MCF 10A (cell line): ENCODE measurements at regions not wholly inside any gene's neighbourhood (a gene's known extent, or its start where the extent isn't known, plus 50 kb on each side); places are given as distances from the start of the nearest gene placed in this dataset.

ENCODE experiments used
- BruUV-seq: library from RNA; stranded (reverse); fragments of 400-500 nt; replicated peaks from 2 replicates; lab custom pipeline; 2021; lab: Mats Ljungman, UMichigan
- CTCF ChIA-PET: fragments of 300-600 bp; sonication (Branson Sonifier 250); formaldehyde crosslinking; extraction: SDS; loops from one replicate; lab custom pipeline; 2021; ENCODE audit warnings: antibody characterized with exemption, inconsistent platforms; lab: Yijun Ruan, JAX
- POLR2A ChIA-PET: fragments of 300-600, 350-650 bp; sonication (Branson Sonifier 250); formaldehyde crosslinking; extraction: SDS; loops from one replicate; lab custom pipeline; 2020; ENCODE audit warnings: antibody characterized with exemption, inconsistent platforms; lab: Yijun Ruan, JAX
- DNase-seq: peaks from one replicate; pipeline ENCODE4 v3.0.0-alpha.2; 2018; ENCODE audit not compliant: unreplicated experiment
- H3K27ac Mint-ChIP-seq: one replicate; pipeline ENCODE4 v1.8.0; 2022; ENCODE audit warnings: mild to moderate bottlenecking, low read depth, mixed read lengths; ENCODE audit not compliant: unreplicated experiment
- H3K27me3 Mint-ChIP-seq: one replicate; pipeline ENCODE4 v1.8.0; 2022; ENCODE audit warnings: mixed read lengths; ENCODE audit not compliant: insufficient read depth, unreplicated experiment
- H3K36me3 Mint-ChIP-seq: one replicate; pipeline ENCODE4 v1.8.0; 2022; ENCODE audit warnings: mild to moderate bottlenecking, moderate library complexity, mixed read lengths; ENCODE audit not compliant: insufficient read depth, unreplicated experiment
- H3K4me1 Mint-ChIP-seq: one replicate; pipeline ENCODE4 v1.8.0; 2022; ENCODE audit warnings: mixed read lengths; ENCODE audit not compliant: insufficient read depth, unreplicated experiment
- H3K4me3 Mint-ChIP-seq: one replicate; pipeline ENCODE4 v1.8.0; 2022; ENCODE audit warnings: mild to moderate bottlenecking, moderate library complexity, mixed read lengths; ENCODE audit not compliant: unreplicated experiment
- H3K9me3 Mint-ChIP-seq: one replicate; pipeline ENCODE4 v1.8.0; 2022; ENCODE audit warnings: mixed read lengths; ENCODE audit not compliant: unreplicated experiment
- intact Hi-C: fragments of 100-400 bp; cut with micrococcal nuclease; formaldehyde crosslinking; loops from 2 replicates; pipeline ENCODE4 v1.14.1; 2022
- TF ChIP-seq, protein P1 (sequence below): fragments of 200-600 bp; IDR thresholded peaks from one replicate; pipeline ENCODE4 v1.8.0; 2022; ENCODE audit warnings: antibody characterized with exemption, mild to moderate bottlenecking; ENCODE audit not compliant: unreplicated experiment

DNA sequence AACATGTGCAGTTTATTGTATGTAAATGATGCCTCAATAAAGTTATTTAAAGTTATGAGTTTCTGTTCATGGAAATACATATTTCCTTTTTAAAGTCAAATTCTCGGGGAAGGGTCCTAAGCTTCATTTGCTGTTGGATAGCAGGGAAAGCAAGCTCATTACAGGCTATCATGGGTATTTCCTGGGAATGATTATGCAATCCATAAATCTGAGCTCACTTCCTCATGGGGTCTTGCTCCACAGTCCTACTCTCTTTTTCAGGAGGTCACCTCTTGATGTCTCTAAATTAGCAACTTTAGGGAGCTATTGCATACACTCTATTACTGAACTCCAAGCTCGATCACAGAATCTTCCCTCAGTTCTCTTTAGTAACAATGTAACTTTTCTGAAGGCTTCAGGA, 69.9 kb upstream of the TP63 start:
- DNase-seq: no peak
- Mint-ChIP-seq H3K27ac (no peak overlapping the region), H3K4me3 (no peak overlapping the region), H3K27me3 (no peaks in the 10 kb centered on the region), H3K9me3 (peaks cover 8% of the 10 kb centered on the region), H3K4me1 (peaks cover 20% of the 10 kb centered on the region), H3K36me3 (no peaks in the 10 kb centered on the region)
- no TSS peak for BruUV-seq
- ChIA-PET POLR2A (interaction anchor here (0.6 to 3.3 kb wide), 7 partner anchors 21 to 1778 kb away, joined by 3 to 50 read pairs (median 17); no protein-coding TSS in a partner anchor), CTCF (interaction anchor here (0.5 to 1.6 kb wide), 6 partner anchors 48 to 379 kb away, joined by 3 to 4 read pairs (median 3); no protein-coding TSS in a partner anchor)
- TF ChIP-seq, protein P1, sequence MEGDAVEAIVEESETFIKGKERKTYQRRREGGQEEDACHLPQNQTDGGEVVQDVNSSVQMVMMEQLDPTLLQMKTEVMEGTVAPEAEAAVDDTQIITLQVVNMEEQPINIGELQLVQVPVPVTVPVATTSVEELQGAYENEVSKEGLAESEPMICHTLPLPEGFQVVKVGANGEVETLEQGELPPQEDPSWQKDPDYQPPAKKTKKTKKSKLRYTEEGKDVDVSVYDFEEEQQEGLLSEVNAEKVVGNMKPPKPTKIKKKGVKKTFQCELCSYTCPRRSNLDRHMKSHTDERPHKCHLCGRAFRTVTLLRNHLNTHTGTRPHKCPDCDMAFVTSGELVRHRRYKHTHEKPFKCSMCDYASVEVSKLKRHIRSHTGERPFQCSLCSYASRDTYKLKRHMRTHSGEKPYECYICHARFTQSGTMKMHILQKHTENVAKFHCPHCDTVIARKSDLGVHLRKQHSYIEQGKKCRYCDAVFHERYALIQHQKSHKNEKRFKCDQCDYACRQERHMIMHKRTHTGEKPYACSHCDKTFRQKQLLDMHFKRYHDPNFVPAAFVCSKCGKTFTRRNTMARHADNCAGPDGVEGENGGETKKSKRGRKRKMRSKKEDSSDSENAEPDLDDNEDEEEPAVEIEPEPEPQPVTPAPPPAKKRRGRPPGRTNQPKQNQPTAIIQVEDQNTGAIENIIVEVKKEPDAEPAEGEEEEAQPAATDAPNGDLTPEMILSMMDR: no peak
- intact Hi-C loops: loop anchor here (5.0 kb wide), 1 partner anchor 49 kb away; no protein-coding TSS in a partner anchor

DNA sequence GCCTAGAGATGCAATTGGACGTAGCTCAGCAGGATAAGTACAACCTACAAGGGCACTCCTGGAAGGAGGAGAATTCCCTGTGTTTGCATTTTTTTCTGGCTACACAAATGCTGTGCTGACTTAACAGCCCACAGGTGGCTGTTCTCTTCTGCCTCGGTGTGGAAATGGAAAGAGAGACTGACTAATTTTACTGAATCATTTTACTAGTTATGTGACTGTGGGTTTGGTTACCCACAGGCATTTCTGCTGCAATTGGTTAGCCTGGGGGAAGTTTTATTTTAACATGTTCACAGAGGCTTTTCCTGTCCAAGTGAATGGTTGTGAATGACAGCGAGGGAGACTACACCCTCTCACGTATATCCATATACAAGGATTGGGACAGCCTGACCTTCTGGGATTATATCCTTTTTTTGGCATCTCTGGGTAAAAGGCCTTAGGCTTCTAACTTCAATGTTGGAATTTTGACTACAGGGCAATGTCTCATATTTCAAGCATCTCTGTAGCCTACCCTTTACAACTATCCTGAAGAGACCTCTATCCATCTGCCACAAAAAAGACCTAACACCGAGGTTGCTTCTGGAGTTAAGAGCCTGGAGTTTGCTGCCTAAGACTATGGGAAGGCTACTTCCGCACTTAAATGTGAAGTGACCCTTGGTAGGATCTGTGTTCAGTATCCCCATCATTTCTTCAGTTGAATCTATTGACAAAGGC, 67.2 kb upstream of the TP63 start:
- intact Hi-C loops: loop anchor here (1.0 to 5.0 kb wide), 5 partner anchors 52 to 373 kb away; no protein-coding TSS in a partner anchor
- DNase-seq: peak; percentile 92
- POLR2A ChIA-PET: interaction anchor here (0.8 to 3.3 kb wide), 24 partner anchors 18 to 296 kb away, joined by 3 to 50 read pairs (median 6); no protein-coding TSS in a partner anchor
- TF ChIP-seq, protein P1: no peak
- BruUV-seq: no TSS peak
- H3K4me3 Mint-ChIP-seq: no peak overlapping the region
- H3K9me3 Mint-ChIP-seq: peaks cover 5% of the 10 kb centered on the region
- CTCF ChIA-PET: interaction anchor here (0.5 to 1.3 kb wide), 4 partner anchors 211 to 359 kb away, joined by 3 to 5 read pairs (median 3); no protein-coding TSS in a partner anchor
- H3K36me3 Mint-ChIP-seq: no peaks in the 10 kb centered on the region
- H3K27me3 Mint-ChIP-seq: no peaks in the 10 kb centered on the region
- H3K4me1 Mint-ChIP-seq: peaks cover 26% of the 10 kb centered on the region
- H3K27ac Mint-ChIP-seq: peak overlapping the region; percentile 69

DNA sequence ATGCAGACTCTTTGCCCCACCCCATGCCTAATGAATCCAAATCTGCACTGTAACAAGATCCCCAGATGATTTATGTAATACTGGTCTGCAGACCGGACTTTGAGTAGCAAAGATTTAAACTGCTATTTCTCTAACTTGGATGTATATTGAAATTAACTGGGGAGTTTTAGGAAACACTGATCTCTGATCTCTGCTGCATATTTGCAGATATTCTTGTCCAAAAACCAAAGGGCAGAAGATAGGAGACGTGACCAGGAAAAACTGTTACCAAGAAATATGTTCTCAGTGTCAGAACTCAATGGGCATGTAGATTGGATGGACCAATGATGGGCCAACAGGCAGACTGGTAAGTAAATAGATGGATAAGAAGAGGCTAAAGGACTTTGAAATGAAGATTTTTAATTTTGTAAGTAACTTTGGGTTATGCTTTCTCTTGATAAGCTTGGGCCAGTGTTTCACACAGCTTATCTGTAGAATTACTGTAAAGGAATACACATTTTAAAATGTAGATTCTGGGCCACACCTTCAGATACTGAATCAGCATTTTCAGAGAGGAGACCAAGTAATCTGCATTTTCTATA, 64.5 kb upstream of the TP63 start:
- H3K27me3 Mint-ChIP-seq: no peaks in the 10 kb centered on the region
- no peak for DNase-seq
- TF ChIP-seq, protein P1: no peak
- H3K36me3 Mint-ChIP-seq: no peaks in the 10 kb centered on the region
- peaks cover 5% of the 10 kb centered on the region for H3K9me3 Mint-ChIP-seq
- no TSS peak for BruUV-seq
- intact Hi-C loops: no loop called here
- H3K4me3 Mint-ChIP-seq: no peak overlapping the region
- ChIA-PET POLR2A (interaction anchor here (0.5 to 3.1 kb wide), 3 partner anchors 10 to 273 kb away, joined by 3 to 13 read pairs (median 3); no protein-coding TSS in a partner anchor), CTCF (interaction anchor here (1.0 to 1.4 kb wide), 2 partner anchors 294 to 298 kb away, joined by 3 to 8 read pairs; no protein-coding TSS in a partner anchor)
- no peak overlapping the region for H3K27ac Mint-ChIP-seq
- peaks cover 31% of the 10 kb centered on the region for H3K4me1 Mint-ChIP-seq

DNA sequence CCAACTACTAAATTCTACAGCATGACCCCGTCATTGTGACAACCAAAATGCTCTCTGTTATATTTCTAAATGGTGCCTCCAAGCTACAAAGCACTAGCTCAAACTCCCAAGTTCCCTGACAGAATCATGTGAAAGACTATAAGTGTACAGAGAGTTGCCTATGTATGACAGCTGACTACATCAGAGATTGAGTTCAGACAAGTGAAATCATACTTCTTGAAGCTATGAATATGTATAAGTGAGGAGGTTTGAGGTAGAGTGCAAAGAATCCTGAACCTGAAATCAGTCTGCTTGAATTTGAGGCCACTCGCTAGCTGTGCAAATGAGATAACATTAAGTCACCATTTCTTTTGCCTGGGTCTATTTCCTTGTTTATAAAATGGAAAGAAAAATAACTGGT, 63.9 kb upstream of the TP63 start:
- H3K27ac Mint-ChIP-seq: no peak overlapping the region
- TF ChIP-seq, protein P1: no peak
- no peak for DNase-seq
- intact Hi-C loops: no loop called here
- no TSS peak for BruUV-seq
- H3K4me3 Mint-ChIP-seq: no peak overlapping the region
- ChIA-PET POLR2A (interaction anchor here (0.5 to 3.1 kb wide), 5 partner anchors 9 to 272 kb away, joined by 3 to 13 read pairs (median 3); no protein-coding TSS in a partner anchor), CTCF (interaction anchor here (0.7 to 1.0 kb wide), 2 partner anchors 295 to 1886 kb away, joined by 3 to 4 read pairs; no protein-coding TSS in a partner anchor)
- H3K9me3 Mint-ChIP-seq: peaks cover 5% of the 10 kb centered on the region
- H3K4me1 Mint-ChIP-seq: peaks cover 34% of the 10 kb centered on the region
- H3K27me3 Mint-ChIP-seq: no peaks in the 10 kb centered on the region
- no peaks in the 10 kb centered on the region for H3K36me3 Mint-ChIP-seq
